ENCODE measurements at regions not wholly inside any gene's neighbourhood (a gene's known extent, or its start where the extent isn't known, plus 50 kb on each side); places are given as distances from the start of the nearest gene placed in this dataset.

- H3K27me3 Mint-ChIP-seq (ENCODE audit: low read depth), result no peaks in the 10 kb centered on the region
- no peak overlapping the region for H3K4me3 Mint-ChIP-seq (ENCODE audit: low read depth)
- no peak for DNase-seq (ENCODE audit: low spot score)
- H3K27ac Mint-ChIP-seq, result no peak overlapping the region
- H3K9me3 Mint-ChIP-seq, result peaks cover 32% of the 10 kb centered on the region
- no peaks in the 10 kb centered on the region for H3K36me3 Mint-ChIP-seq (ENCODE audit: low read depth)
- no peaks in the 10 kb centered on the region for H3K4me1 Mint-ChIP-seq (ENCODE audit: low read depth)
- intact Hi-C loops (cut with micrococcal nuclease), result no loop called here
Observed at GRCh38 chr2:14313341-14313740, 319.2 kb upstream of the LRATD1 start.

- intact Hi-C loops (cut with micrococcal nuclease), result no loop called here
- no peaks in the 10 kb centered on the region for H3K4me1 Mint-ChIP-seq (ENCODE audit: low read depth)
- no peaks in the 10 kb centered on the region for H3K27me3 Mint-ChIP-seq (ENCODE audit: low read depth)
- no peak overlapping the region for H3K27ac Mint-ChIP-seq
- H3K9me3 Mint-ChIP-seq, result peaks cover 16% of the 10 kb centered on the region
- H3K36me3 Mint-ChIP-seq (ENCODE audit: low read depth), result no peaks in the 10 kb centered on the region
- H3K4me3 Mint-ChIP-seq (ENCODE audit: low read depth), result no peak overlapping the region
- no peak for DNase-seq (ENCODE audit: low spot score)
Observed at GRCh38 chr2:14316594-14316993, 315.9 kb upstream of the LRATD1 start.

- no peak overlapping the region for H3K27ac Mint-ChIP-seq
- no peak for DNase-seq (ENCODE audit: low spot score)
- H3K9me3 Mint-ChIP-seq, result peaks cover 4% of the 10 kb centered on the region
- no peaks in the 10 kb centered on the region for H3K4me1 Mint-ChIP-seq (ENCODE audit: low read depth)
- no peak overlapping the region for H3K4me3 Mint-ChIP-seq (ENCODE audit: low read depth)
- intact Hi-C loops (cut with micrococcal nuclease), result no loop called here
- no peaks in the 10 kb centered on the region for H3K36me3 Mint-ChIP-seq (ENCODE audit: low read depth)
- H3K27me3 Mint-ChIP-seq (ENCODE audit: low read depth), result no peaks in the 10 kb centered on the region
Observed at GRCh38 chr2:14321357-14321756, 311.2 kb upstream of the LRATD1 start.

GRCh38 chr2:14322306-14322705 lies 310.2 kb upstream of the LRATD1 start:
- no peak overlapping the region for H3K27ac Mint-ChIP-seq
- no peak for DNase-seq (ENCODE audit: low spot score)
- intact Hi-C loops (cut with micrococcal nuclease), result no loop called here
- no peak overlapping the region for H3K4me3 Mint-ChIP-seq (ENCODE audit: low read depth)
- H3K4me1 Mint-ChIP-seq (ENCODE audit: low read depth), result no peaks in the 10 kb centered on the region
- peaks cover 4% of the 10 kb centered on the region for H3K9me3 Mint-ChIP-seq
- H3K36me3 Mint-ChIP-seq (ENCODE audit: low read depth), result no peaks in the 10 kb centered on the region
- H3K27me3 Mint-ChIP-seq (ENCODE audit: low read depth), result no peaks in the 10 kb centered on the region

GRCh38 chr2:14324308-14324707 lies 308.2 kb upstream of the LRATD1 start:
- intact Hi-C loops (cut with micrococcal nuclease), result no loop called here
- DNase-seq (ENCODE audit: low spot score), result no peak
- Mint-ChIP-seq H3K36me3 (ENCODE audit: low read depth) (no peaks in the 10 kb centered on the region), H3K9me3 (no peaks in the 10 kb centered on the region), H3K27me3 (ENCODE audit: low read depth) (no peaks in the 10 kb centered on the region), H3K4me3 (ENCODE audit: low read depth) (no peak overlapping the region), H3K27ac (no peak overlapping the region), H3K4me1 (ENCODE audit: low read depth) (no peaks in the 10 kb centered on the region)

GRCh38 chr2:14330884-14331283 lies 301.6 kb upstream of the LRATD1 start:
- no peaks in the 10 kb centered on the region for H3K9me3 Mint-ChIP-seq
- DNase-seq (ENCODE audit: low spot score), result no peak
- no peaks in the 10 kb centered on the region for H3K36me3 Mint-ChIP-seq (ENCODE audit: low read depth)
- no peaks in the 10 kb centered on the region for H3K27me3 Mint-ChIP-seq (ENCODE audit: low read depth)
- no peaks in the 10 kb centered on the region for H3K4me1 Mint-ChIP-seq (ENCODE audit: low read depth)
- H3K4me3 Mint-ChIP-seq (ENCODE audit: low read depth), result no peak overlapping the region
- intact Hi-C loops (cut with micrococcal nuclease), result no loop called here
- no peak overlapping the region for H3K27ac Mint-ChIP-seq

GRCh38 chr2:14336759-14337382 lies 295.6 kb upstream of the LRATD1 start:
- Mint-ChIP-seq H3K36me3 (ENCODE audit: low read depth) (no peaks in the 10 kb centered on the region), H3K4me1 (ENCODE audit: low read depth) (no peaks in the 10 kb centered on the region), H3K27ac (no peak overlapping the region), H3K27me3 (ENCODE audit: low read depth) (no peaks in the 10 kb centered on the region), H3K9me3 (no peaks in the 10 kb centered on the region), H3K4me3 (ENCODE audit: low read depth) (no peak overlapping the region)
- intact Hi-C loops (cut with micrococcal nuclease), result no loop called here
- DNase-seq (ENCODE audit: low spot score), result no peak

GRCh38 chr2:14340703-14341102 lies 291.8 kb upstream of the LRATD1 start:
- no peak overlapping the region for H3K4me3 Mint-ChIP-seq (ENCODE audit: low read depth)
- intact Hi-C loops (cut with micrococcal nuclease), result no loop called here
- no peak overlapping the region for H3K27ac Mint-ChIP-seq
- DNase-seq (ENCODE audit: low spot score), result no peak
- no peaks in the 10 kb centered on the region for H3K36me3 Mint-ChIP-seq (ENCODE audit: low read depth)
- H3K9me3 Mint-ChIP-seq, result peaks cover 4% of the 10 kb centered on the region
- no peaks in the 10 kb centered on the region for H3K27me3 Mint-ChIP-seq (ENCODE audit: low read depth)
- no peaks in the 10 kb centered on the region for H3K4me1 Mint-ChIP-seq (ENCODE audit: low read depth)

- Mint-ChIP-seq H3K36me3 (ENCODE audit: low read depth) (no peaks in the 10 kb centered on the region), H3K27me3 (ENCODE audit: low read depth) (no peaks in the 10 kb centered on the region), H3K9me3 (peaks cover 4% of the 10 kb centered on the region), H3K4me3 (ENCODE audit: low read depth) (no peak overlapping the region), H3K27ac (no peak overlapping the region), H3K4me1 (ENCODE audit: low read depth) (no peaks in the 10 kb centered on the region)
- intact Hi-C loops (cut with micrococcal nuclease), result no loop called here
- no peak for DNase-seq (ENCODE audit: low spot score)
Observed at GRCh38 chr2:14342313-14342712, 290.2 kb upstream of the LRATD1 start.

GRCh38 chr2:14344355-14344754 lies 288.2 kb upstream of the LRATD1 start:
- Mint-ChIP-seq H3K27ac (no peak overlapping the region), H3K36me3 (ENCODE audit: low read depth) (no peaks in the 10 kb centered on the region), H3K4me1 (ENCODE audit: low read depth) (no peaks in the 10 kb centered on the region), H3K4me3 (ENCODE audit: low read depth) (no peak overlapping the region), H3K9me3 (peaks cover 10% of the 10 kb centered on the region), H3K27me3 (ENCODE audit: low read depth) (no peaks in the 10 kb centered on the region)
- no peak for DNase-seq (ENCODE audit: low spot score)
- intact Hi-C loops (cut with micrococcal nuclease), result no loop called here

- peaks cover 19% of the 10 kb centered on the region for H3K9me3 Mint-ChIP-seq
- intact Hi-C loops (cut with micrococcal nuclease), result no loop called here
- H3K4me3 Mint-ChIP-seq (ENCODE audit: low read depth), result no peak overlapping the region
Observed at GRCh38 chr2:14348247-14348646, 284.3 kb upstream of the LRATD1 start.

GRCh38 chr2:14350856-14351255 lies 281.7 kb upstream of the LRATD1 start:
- intact Hi-C loops (cut with micrococcal nuclease), result no loop called here
- Mint-ChIP-seq H3K27me3 (ENCODE audit: low read depth) (no peaks in the 10 kb centered on the region), H3K9me3 (peaks cover 15% of the 10 kb centered on the region), H3K36me3 (ENCODE audit: low read depth) (no peaks in the 10 kb centered on the region), H3K4me1 (ENCODE audit: low read depth) (no peaks in the 10 kb centered on the region), H3K27ac (no peak overlapping the region), H3K4me3 (ENCODE audit: low read depth) (no peak overlapping the region)
- no peak for DNase-seq (ENCODE audit: low spot score)

More at GRCh38 chr2:14348247-14348646, 284.3 kb upstream of the LRATD1 start:
- no peak overlapping the region for H3K27ac Mint-ChIP-seq
- no peaks in the 10 kb centered on the region for H3K27me3 Mint-ChIP-seq (ENCODE audit: low read depth)
- no peaks in the 10 kb centered on the region for H3K36me3 Mint-ChIP-seq (ENCODE audit: low read depth)
- no peaks in the 10 kb centered on the region for H3K4me1 Mint-ChIP-seq (ENCODE audit: low read depth)
- DNase-seq (ENCODE audit: low spot score), result no peak

GRCh38 chr2:14352067-14352466 lies 280.4 kb upstream of the LRATD1 start:
- no peak overlapping the region for H3K4me3 Mint-ChIP-seq (ENCODE audit: low read depth)
- no peak for DNase-seq (ENCODE audit: low spot score)
- peaks cover 15% of the 10 kb centered on the region for H3K9me3 Mint-ChIP-seq
- H3K27ac Mint-ChIP-seq, result no peak overlapping the region
- H3K27me3 Mint-ChIP-seq (ENCODE audit: low read depth), result no peaks in the 10 kb centered on the region
- no peaks in the 10 kb centered on the region for H3K4me1 Mint-ChIP-seq (ENCODE audit: low read depth)
- intact Hi-C loops (cut with micrococcal nuclease), result no loop called here
- H3K36me3 Mint-ChIP-seq (ENCODE audit: low read depth), result no peaks in the 10 kb centered on the region

- H3K27me3 Mint-ChIP-seq (ENCODE audit: low read depth), result no peaks in the 10 kb centered on the region
- no peak overlapping the region for H3K4me3 Mint-ChIP-seq (ENCODE audit: low read depth)
- no peak overlapping the region for H3K27ac Mint-ChIP-seq
- intact Hi-C loops (cut with micrococcal nuclease), result no loop called here
- no peaks in the 10 kb centered on the region for H3K4me1 Mint-ChIP-seq (ENCODE audit: low read depth)
- H3K36me3 Mint-ChIP-seq (ENCODE audit: low read depth), result no peaks in the 10 kb centered on the region
- no peak for DNase-seq (ENCODE audit: low spot score)
- peaks cover 9% of the 10 kb centered on the region for H3K9me3 Mint-ChIP-seq
Observed at GRCh38 chr2:14354231-14354630, 278.3 kb upstream of the LRATD1 start.
